H9 (cell line): ENCODE measurements at regions not wholly inside any gene's neighbourhood (a gene's known extent, or its start where the extent isn't known, plus 50 kb on each side); places are given as distances from the start of the nearest gene placed in this dataset.

Source experiments
- DNase-seq: peaks from one replicate; pipeline ENCODE4 v3.0.0-alpha.2; 2017
- H2AFZ ChIP-seq: one replicate; pipeline ENCODE4 v1.6.1; 2013; ENCODE audit warnings: mild to moderate bottlenecking, low read length, control low read depth, moderate library complexity
- H2AK5ac ChIP-seq: 2 replicates; pipeline ENCODE4 v1.6.1; 2013; ENCODE audit warnings: low read length, control low read depth, mixed read lengths; ENCODE audit not compliant: insufficient read length
- H2BK120ac ChIP-seq: one replicate; pipeline ENCODE4 v1.6.1; 2013; ENCODE audit warnings: low read depth, mild to moderate bottlenecking, low read length, control low read depth, inconsistent platforms; ENCODE audit not compliant: poor library complexity, severe bottlenecking
- H2BK12ac ChIP-seq: 2 replicates; pipeline ENCODE4 v1.6.1; 2013; ENCODE audit warnings: low read length, control low read depth, mixed read lengths, low read depth; ENCODE audit not compliant: insufficient read length
- H2BK15ac ChIP-seq: 2 replicates; pipeline ENCODE4 v1.6.1; 2013; ENCODE audit warnings: low read depth, low read length, control low read depth
- H2BK20ac ChIP-seq: one replicate; pipeline ENCODE4 v1.6.1; 2013; ENCODE audit warnings: low read depth, mild to moderate bottlenecking, low read length, control low read depth, inconsistent platforms; ENCODE audit not compliant: poor library complexity, severe bottlenecking
- H2BK5ac ChIP-seq: 2 replicates; pipeline ENCODE4 v1.6.1; 2013; ENCODE audit warnings: low read length, control low read depth, mixed read lengths; ENCODE audit not compliant: insufficient read length
- H3K14ac ChIP-seq: 2 replicates; pipeline ENCODE4 v1.6.1; 2013; ENCODE audit warnings: low read length, control low read depth; ENCODE audit not compliant: insufficient read depth
- H3K18ac ChIP-seq: 2 replicates; pipeline ENCODE4 v1.6.1; 2013; ENCODE audit warnings: low read depth, mild to moderate bottlenecking, mixed read lengths, low read length, control low read depth; ENCODE audit not compliant: insufficient read length
- H3K23ac ChIP-seq: 2 replicates; pipeline ENCODE4 v1.6.1; 2013; ENCODE audit warnings: low read length, control low read depth, mixed read lengths, low read depth; ENCODE audit not compliant: insufficient read length
- H3K23me2 ChIP-seq: 2 replicates; pipeline ENCODE4 v1.6.1; 2013; ENCODE audit warnings: low read depth, mild to moderate bottlenecking, mixed read lengths, low read length, control low read depth; ENCODE audit not compliant: insufficient read length, poor library complexity, severe bottlenecking
- H3K27ac ChIP-seq: 2 replicates; pipeline ENCODE4 v1.5.1; 2013; ENCODE audit warnings: low read length, control low read depth, mixed read lengths, low read depth; ENCODE audit not compliant: insufficient read length
- H3K27me3 ChIP-seq: 2 replicates; pipeline ENCODE4 v1.6.1; 2013; ENCODE audit warnings: low read length, control low read depth, inconsistent platforms; ENCODE audit not compliant: insufficient read depth
- H3K4ac ChIP-seq: 2 replicates; pipeline ENCODE4 v1.6.1; 2013; ENCODE audit warnings: low read depth, mild to moderate bottlenecking, control low read depth, inconsistent platforms, low read length, moderate library complexity
- H3K4me1 ChIP-seq: 2 replicates; pipeline ENCODE4 v1.6.1; 2013; ENCODE audit warnings: low read length, control low read depth, inconsistent platforms; ENCODE audit not compliant: insufficient read depth
- H3K4me2 ChIP-seq: 2 replicates; pipeline ENCODE4 v1.6.1; 2013; ENCODE audit warnings: low read length, control low read depth, mixed read lengths; ENCODE audit not compliant: insufficient read length, insufficient read depth
- H3K56ac ChIP-seq: 2 replicates; pipeline ENCODE4 v1.6.1; 2013; ENCODE audit warnings: low read depth, mild to moderate bottlenecking, mixed read lengths, low read length, control low read depth; ENCODE audit not compliant: insufficient read length
- H3K79me1 ChIP-seq: 2 replicates; pipeline ENCODE4 v1.6.1; 2013; ENCODE audit warnings: low read depth, mild to moderate bottlenecking, moderate library complexity, low read length, control low read depth, inconsistent platforms; ENCODE audit not compliant: insufficient read depth, poor library complexity, severe bottlenecking
- H3K79me2 ChIP-seq: 2 replicates; pipeline ENCODE4 v1.6.1; 2013; ENCODE audit warnings: low read length, control low read depth, inconsistent platforms; ENCODE audit not compliant: insufficient read depth
- H3K9ac ChIP-seq: 2 replicates; pipeline ENCODE4 v1.6.1; 2013; ENCODE audit warnings: low read length, control low read depth, mixed read lengths; ENCODE audit not compliant: insufficient read length; ENCODE audit errors: extremely low read depth
- H3K9me3 ChIP-seq: one replicate; pipeline ENCODE4 v1.6.1; 2013; ENCODE audit warnings: low read depth, low read length, inconsistent platforms; ENCODE audit not compliant: control insufficient read depth
- H3T11ph ChIP-seq: one replicate; pipeline ENCODE4 v1.6.1; 2013; ENCODE audit warnings: mild to moderate bottlenecking, low read length, control low read depth, inconsistent platforms
- H4K20me1 ChIP-seq: one replicate; pipeline ENCODE4 v1.6.1; 2013; ENCODE audit not compliant: control insufficient read depth, insufficient read length, insufficient read depth
- H4K5ac ChIP-seq: 2 replicates; pipeline ENCODE4 v1.6.1; 2013; ENCODE audit warnings: low read depth, mild to moderate bottlenecking, mixed read lengths, low read length, control low read depth; ENCODE audit not compliant: insufficient read length
- H4K8ac ChIP-seq: replicated peaks from 2 replicates; pipeline ENCODE4 v1.6.1; 2013; ENCODE audit warnings: low read length, control low read depth, mixed read lengths, low read depth; ENCODE audit not compliant: insufficient read length
- H4K91ac ChIP-seq: 2 replicates; pipeline ENCODE4 v1.6.1; 2013; ENCODE audit warnings: low read depth, mild to moderate bottlenecking, moderate library complexity, mixed read lengths, low read length, control low read depth; ENCODE audit not compliant: insufficient read length
- H3K27ac Mint-ChIP-seq, 3 experiments: 2 replicates in 2 of 3; 3 replicates in 1 of 3; pipeline ENCODE4 v1.8.0; 2020 to 2021; ENCODE audit warnings: mixed read lengths in 3 of 3, mild to moderate bottlenecking in 1 of 3, moderate library complexity in 1 of 3
- H3K27me3 Mint-ChIP-seq: 2 replicates; pipeline ENCODE4 v1.8.0; 2021; ENCODE audit warnings: low read depth, mild to moderate bottlenecking, moderate library complexity, mixed read lengths
- H3K36me3 Mint-ChIP-seq, 3 experiments: 2 replicates in 2 of 3; 3 replicates in 1 of 3; pipeline ENCODE4 v1.8.0; 2020 to 2021; ENCODE audit warnings: low read depth in 3 of 3, mixed read lengths in 3 of 3; ENCODE audit not compliant: insufficient read depth in 1 of 3
- H3K4me1 Mint-ChIP-seq, 2 experiments: 2 replicates each; pipeline ENCODE4 v1.8.0; 2020; ENCODE audit warnings: mixed read lengths in 2 of 2
- H3K4me3 Mint-ChIP-seq, 2 experiments: 2 replicates in 1 of 2; 3 replicates in 1 of 2; pipeline ENCODE4 v1.8.0; 2020 to 2021; ENCODE audit warnings: mild to moderate bottlenecking in 2 of 2, mixed read lengths in 2 of 2, moderate library complexity in 1 of 2
- H3K9me3 Mint-ChIP-seq, 2 experiments: 2 replicates in 1 of 2; 3 replicates in 1 of 2; pipeline ENCODE4 v1.8.0; 2020; ENCODE audit warnings: mild to moderate bottlenecking in 2 of 2, mixed read lengths in 2 of 2, moderate library complexity in 1 of 2
- CTCF ChIP-seq: fragments of 200-600 bp; sonication (generic); conservative IDR thresholded peaks from 3 replicates; pipeline ENCODE4 v1.8.0; 2021; ENCODE audit warnings: antibody characterized with exemption, mild to moderate bottlenecking
- WGBS: extraction: QIAGEN DNeasy Blood & Tissue Kit; methylation state at CpG from one replicate; pipeline ENCODE4 v1.1.7; 2013; ENCODE audit warnings: missing lambda C conversion rate, low lambda C conversion rate, mixed read lengths; ENCODE audit not compliant: insufficient read length; ENCODE audit errors: extremely low coverage; 5-methylcytosine and 5-hydroxymethylcytosine counted together

- Histone ChIP-seq H3K23ac (no peak overlapping the region), H4K8ac (no peak overlapping the region), H2BK12ac (no peak overlapping the region), H3K27ac (no peak overlapping the region), H3T11ph (no peak overlapping the region), H3K23me2 (no peaks in the 10 kb centered on the region), H3K4ac (no peak overlapping the region), H3K79me1 (no peaks in the 10 kb centered on the region), H3K79me2 (no peaks in the 10 kb centered on the region; the same call in 1 of the 2 replicates), H3K27me3 (no peaks in the 10 kb centered on the region), H3K56ac (no peak overlapping the region), H4K91ac (no peak overlapping the region), H3K4me2 (no peak overlapping the region), H2BK20ac (no peak overlapping the region), H3K4me1 (no peaks in the 10 kb centered on the region), H2BK5ac (no peak overlapping the region), H4K20me1 (peaks cover 5% of the 10 kb centered on the region), H3K18ac (no peak overlapping the region), H3K9ac (no peak overlapping the region), H3K9me3 (no peaks in the 10 kb centered on the region), H3K14ac (no peak overlapping the region), H2AK5ac (no peak overlapping the region), H2AFZ (no peak overlapping the region), H2BK120ac (no peak overlapping the region), H4K5ac (no peak overlapping the region), H2BK15ac (no peak overlapping the region)
- Mint-ChIP-seq H3K36me3 (no peaks in the 10 kb centered on the region; a peak in 1 of 7 replicates), H3K27me3 (no peaks in the 10 kb centered on the region), H3K9me3 (no peaks in the 10 kb centered on the region), H3K4me3 (no peak overlapping the region), H3K27ac (no peak overlapping the region), H3K4me1 (peaks cover 5 to 8% of the 10 kb centered on the region in 2 experiments)
- 100% methylated on average over 1 of the region's 3 CpGs for WGBS
- no peak for DNase-seq
- no peak for TF ChIP-seq CTCF
Measured at GRCh38 chr22:48584170-48584569, 1243.5 kb downstream of the BRD1 start.
